HEK293 (cell line): ENCODE measurements at regions not wholly inside any gene's neighbourhood (a gene's known extent, or its start where the extent isn't known, plus 50 kb on each side); places are given as distances from the start of the nearest gene placed in this dataset.

Source experiments
- ATF2 ChIP-seq: fragments of 450-650 bp; formaldehyde crosslinking; IDR thresholded peaks from 2 replicates; pipeline ENCODE4 v1.5.1; 2016; ENCODE audit warnings: missing biosample characterization, missing genetic modification characterization, low read depth
- CTCF ChIP-seq: fragments of 450-650 bp; formaldehyde crosslinking; IDR thresholded peaks from 2 replicates; pipeline ENCODE4 v1.5.1; 2016; ENCODE audit warnings: missing biosample characterization, missing genetic modification characterization
- PATZ1 ChIP-seq: fragments of 450-650 bp; formaldehyde crosslinking; IDR thresholded peaks from 2 replicates; pipeline ENCODE4 v1.5.1; 2016; ENCODE audit warnings: missing biosample characterization, missing genetic modification characterization
- PRDM10 ChIP-seq: fragments of 450-650 bp; formaldehyde crosslinking; IDR thresholded peaks from 2 replicates; pipeline ENCODE4 v1.5.1; 2016; ENCODE audit warnings: missing biosample characterization, missing genetic modification characterization
- PRDM2 ChIP-seq: fragments of 450-650 bp; formaldehyde crosslinking; IDR thresholded peaks from 2 replicates; pipeline ENCODE4 v1.5.1; 2016; ENCODE audit warnings: missing biosample characterization, missing genetic modification characterization, borderline replicate concordance
- SP2 ChIP-seq: fragments of 450-650 bp; formaldehyde crosslinking; IDR thresholded peaks from 2 replicates; pipeline ENCODE4 v1.5.1; 2016; ENCODE audit warnings: missing biosample characterization, missing genetic modification characterization
- ZNF174 ChIP-seq: fragments of 450-650 bp; formaldehyde crosslinking; IDR thresholded peaks from 2 replicates; pipeline ENCODE4 v1.5.0; 2017; ENCODE audit warnings: missing biosample characterization, mild to moderate bottlenecking, missing genetic modification characterization
- ZNF239 ChIP-seq: fragments of 450-650 bp; formaldehyde crosslinking; IDR thresholded peaks from 2 replicates; pipeline ENCODE4 v1.5.1; 2016; ENCODE audit warnings: missing biosample characterization, missing genetic modification characterization
- ZNF350 ChIP-seq: fragments of 450-650 bp; formaldehyde crosslinking; IDR thresholded peaks from 2 replicates; pipeline ENCODE4 v1.5.0; 2017; ENCODE audit warnings: missing biosample characterization, mild to moderate bottlenecking, missing genetic modification characterization
- ZNF398 ChIP-seq: fragments of 450-650 bp; formaldehyde crosslinking; IDR thresholded peaks from 2 replicates; pipeline ENCODE4 v1.5.1; 2017; ENCODE audit warnings: missing biosample characterization, missing genetic modification characterization
- ZNF639 ChIP-seq: fragments of 450-650 bp; formaldehyde crosslinking; IDR thresholded peaks from 2 replicates; pipeline ENCODE4 v1.5.1; 2016; ENCODE audit warnings: missing biosample characterization, missing genetic modification characterization
- ZNF777 ChIP-seq: fragments of 450-650 bp; formaldehyde crosslinking; IDR thresholded peaks from 2 replicates; pipeline ENCODE4 v1.5.1; 2017; ENCODE audit warnings: missing biosample characterization, missing genetic modification characterization, borderline replicate concordance

- TF ChIP-seq ZNF639 (tag by site-specific recombination) (no peak), ATF2 (no peak), ZNF398 (tag by site-specific recombination) (no peak), CTCF (tag by site-specific recombination) (no peak), ZNF239 (no peak), PRDM10 (tag by site-specific recombination) (no peak), PRDM2 (tag by site-specific recombination) (no peak), ZNF174 (tag by site-specific recombination) (no peak), SP2 (tag by site-specific recombination) (no peak), ZNF350 (tag by site-specific recombination) (no peak), PATZ1 (tag by site-specific recombination) (no peak), ZNF777 (tag by site-specific recombination) (no peak)
Observed at GRCh38 chr3:10614168-10614567, 108.8 kb upstream of the ATP2B2 start.
